IMR-90 (cell line): ENCODE measurements at regions not wholly inside any gene's neighbourhood (a gene's known extent, or its start where the extent isn't known, plus 50 kb on each side); places are given as distances from the start of the nearest gene placed in this dataset.
A peak's percentile ranks its signal among the peaks of the same experiment; 100 is the strongest.

Experiments used
- ATAC-seq: fragments of 200-7000 bp; cut with Tn5 transposase; 2 replicates; pipeline ENCODE4 v1.9.1; 2020; ENCODE audit warnings: low read depth, mild to moderate bottlenecking, moderate library complexity
- BruUV-seq: library from RNA; stranded (reverse); fragments of 400-500 nt; replicated peaks from 2 replicates; lab custom pipeline; 2021; lab: Mats Ljungman, UMichigan
- CTCF ChIA-PET: fragments of 300-600 bp; formaldehyde crosslinking; extraction: SDS; loops from one replicate; lab custom pipeline; 2021; ENCODE audit warnings: antibody characterized with exemption; lab: Yijun Ruan, JAX
- POLR2A ChIA-PET: fragments of 300-600 bp; sonication (Branson Sonifier 250); formaldehyde crosslinking; loops from one replicate; lab custom pipeline; 2022; ENCODE audit warnings: antibody characterized with exemption; ENCODE audit not compliant: unreplicated experiment; lab: Charles Lee
- DNase-seq: peaks from one replicate; pipeline ENCODE4 v3.0.0; 2013
- H2AFZ ChIP-seq: replicated peaks from 2 replicates; pipeline ENCODE3; 2013; ENCODE audit warnings: low read length, mild to moderate bottlenecking; ENCODE audit not compliant: poor library complexity
- H2AK5ac ChIP-seq: 2 replicates; pipeline ENCODE4 v1.6.1; 2013; ENCODE audit warnings: low read depth, low read length, inconsistent platforms
- H2AK9ac ChIP-seq: replicated peaks from 2 replicates; pipeline ENCODE3; 2013; ENCODE audit warnings: mild to moderate bottlenecking, low read depth, low read length, moderate library complexity; ENCODE audit not compliant: poor library complexity
- H2BK120ac ChIP-seq: 2 replicates; pipeline ENCODE4 v1.6.1; 2013; ENCODE audit warnings: low read depth, low read length, inconsistent platforms
- H2BK15ac ChIP-seq: 3 replicates; pipeline ENCODE4 v1.6.1; 2013; ENCODE audit warnings: low read depth, low read length, inconsistent platforms
- H2BK20ac ChIP-seq: 2 replicates; pipeline ENCODE4 v1.6.1; 2013; ENCODE audit warnings: low read depth, mild to moderate bottlenecking, inconsistent platforms, low read length, moderate library complexity
- H2BK5ac ChIP-seq: 2 replicates; pipeline ENCODE4 v1.6.1; 2013; ENCODE audit warnings: mild to moderate bottlenecking, low read depth, low read length, inconsistent platforms; ENCODE audit not compliant: poor library complexity, severe bottlenecking
- H3K14ac ChIP-seq: replicated peaks from 2 replicates; pipeline ENCODE4 v1.6.1; 2013; ENCODE audit warnings: low read depth, low read length, inconsistent platforms
- H3K18ac ChIP-seq: 2 replicates; pipeline ENCODE4 v1.6.1; 2013; ENCODE audit warnings: low read depth, low read length, control low read depth
- H3K23ac ChIP-seq: 2 replicates; pipeline ENCODE4 v1.6.1; 2013; ENCODE audit warnings: low read depth, low read length, inconsistent platforms
- H3K27ac ChIP-seq: 2 replicates; pipeline ENCODE4 v1.5.1; 2013; ENCODE audit warnings: mild to moderate bottlenecking, control low read depth, low read length; ENCODE audit not compliant: insufficient read depth
- H3K27me3 ChIP-seq: 2 replicates; pipeline ENCODE4 v1.6.1; 2013; ENCODE audit warnings: low read length; ENCODE audit not compliant: control insufficient read depth, insufficient read depth
- H3K36me3 ChIP-seq: 2 replicates; pipeline ENCODE4 v1.6.1; 2013; ENCODE audit warnings: low read length, mixed read lengths; ENCODE audit not compliant: control insufficient read depth, insufficient read depth
- H3K4ac ChIP-seq: 2 replicates; pipeline ENCODE4 v1.6.1; 2013; ENCODE audit warnings: low read depth, low read length, inconsistent platforms
- H3K4me1 ChIP-seq: 2 replicates; pipeline ENCODE4 v1.6.1; 2013; ENCODE audit warnings: low read length, mixed read lengths; ENCODE audit not compliant: control insufficient read depth, insufficient read depth
- H3K4me2 ChIP-seq: 2 replicates; pipeline ENCODE4 v1.6.1; 2013; ENCODE audit warnings: low read depth, mild to moderate bottlenecking, control low read depth, low read length, moderate library complexity
- H3K4me3 ChIP-seq: 2 replicates; pipeline ENCODE4 v1.5.1; 2013; ENCODE audit warnings: low read depth, mild to moderate bottlenecking, control low read depth, low read length, moderate library complexity; ENCODE audit not compliant: insufficient read depth
- H3K56ac ChIP-seq: 2 replicates; pipeline ENCODE4 v1.6.1; 2013; ENCODE audit warnings: low read length, inconsistent platforms; ENCODE audit not compliant: insufficient read depth; ENCODE audit errors: extremely low read depth
- H3K79me1 ChIP-seq, 2 experiments: 2 replicates each; pipeline ENCODE4 v1.6.1; 2013; ENCODE audit warnings: low read length in 2 of 2, inconsistent platforms in 1 of 2, low read depth in 1 of 2
- H3K9ac ChIP-seq: 2 replicates; pipeline ENCODE4 v1.6.1; 2013; ENCODE audit warnings: low read depth, low read length, control low read depth
- H3K9me1 ChIP-seq: 2 replicates; pipeline ENCODE4 v1.6.1; 2013; ENCODE audit warnings: low read length, inconsistent platforms; ENCODE audit not compliant: insufficient read depth
- H3K9me3 ChIP-seq: 2 replicates; pipeline ENCODE4 v1.6.1; 2013; ENCODE audit warnings: low read length; ENCODE audit not compliant: control insufficient read depth, insufficient read depth
- H4K20me1 ChIP-seq: 2 replicates; pipeline ENCODE4 v1.6.1; 2013; ENCODE audit warnings: low read length, inconsistent platforms; ENCODE audit not compliant: insufficient read depth
- H4K5ac ChIP-seq: 2 replicates; pipeline ENCODE4 v1.6.1; 2013; ENCODE audit warnings: mild to moderate bottlenecking, low read depth, low read length, control low read depth
- H4K8ac ChIP-seq, 2 experiments: 2 replicates each; pipeline ENCODE4 v1.6.1; 2013; ENCODE audit warnings: low read depth in 2 of 2, low read length in 2 of 2, control low read depth in 1 of 2, inconsistent platforms in 1 of 2
- H4K91ac ChIP-seq: 2 replicates; pipeline ENCODE4 v1.6.1; 2013; ENCODE audit warnings: low read depth, low read length, inconsistent platforms; ENCODE audit not compliant: insufficient read depth
- CEBPB ChIP-seq: IDR thresholded peaks from 2 replicates; pipeline ENCODE4 v1.6.1; 2012; ENCODE audit warnings: low read depth, low read length, improper control_type of control experiment
- MAFK ChIP-seq: IDR thresholded peaks from 2 replicates; pipeline ENCODE4 v1.6.1; 2012; ENCODE audit warnings: low read depth, low read length, improper control_type of control experiment
- POLR2A ChIP-seq: IDR thresholded peaks from 2 replicates; pipeline ENCODE4 v1.6.1; 2012; ENCODE audit warnings: mild to moderate bottlenecking, low read depth, low read length
- WGBS, 2 experiments: methylation state at CpG; one replicate each; pipeline versions ENCODE4 v1.1.5 to v1.1.7; 2013; ENCODE audit warnings: missing lambda C conversion rate in 2 of 2; ENCODE audit not compliant: insufficient read length in 1 of 2; ENCODE audit errors: extremely low coverage in 2 of 2; 5-methylcytosine and 5-hydroxymethylcytosine counted together
- dilution Hi-C: fragments of 300-500 bp; cut with HindIII; formaldehyde crosslinking; loops from one replicate; pipeline ENCODE4 v1.14.3; 2018; ENCODE audit warnings: low sequenced_read_pairs; ENCODE audit not compliant: unreplicated experiment
- in situ Hi-C: fragments of 300-500 bp; cut with MboI; formaldehyde crosslinking; loops from 3 replicates; pipeline ENCODE4 v1.14.3; 2019; ENCODE audit warnings: low sequenced_read_pairs, inconsistent platforms, mixed read lengths
- intact Hi-C: fragments of 100-400 bp; cut with micrococcal nuclease; formaldehyde crosslinking; loops from 2 replicates; pipeline ENCODE4 v1.10.0; 2022

GRCh38 chr9:16192403-16193017 is 639.7 kb downstream of the CCDC171 start:
- no peaks in the 10 kb centered on the region for H3K36me3 ChIP-seq
- H3K79me1 ChIP-seq = 0 out of 4 replicates have a peak, but pooled peaks cover 0 to 4% of the 10 kb centered on the region in 2 experiments
- POLR2A ChIA-PET = no interaction called here
- H2AFZ ChIP-seq = peak overlapping the region; percentile 89
- H2BK120ac ChIP-seq = peak overlapping the region; percentile 99
- peak overlapping the region; percentile 68 to 80 for H4K8ac ChIP-seq
- in situ Hi-C loops = loop anchor here (10.0 kb wide), 1 partner anchor 522 kb away; no protein-coding TSS in a partner anchor
- WGBS, 2 experiments = no CpG with 5 or more reads among the region's 6 CpGs
- peak overlapping the region; percentile 85 for H4K5ac ChIP-seq
- H3K18ac ChIP-seq = peak overlapping the region; percentile 92
- peak overlapping the region; percentile 93 for H3K23ac ChIP-seq
- H3K14ac ChIP-seq = peak overlapping the region; percentile 91
- peak overlapping the region; percentile 97; the same call in 2 of the 3 replicates for H2BK15ac ChIP-seq
- H3K27ac ChIP-seq = peak overlapping the region; percentile 92
- 0 out of 2 replicates have a peak, but pooled peaks have one; percentile 8 for ATAC-seq
- no peaks in the 10 kb centered on the region for H3K27me3 ChIP-seq
- peak overlapping the region; percentile 97 for H2AK5ac ChIP-seq
- CTCF ChIA-PET = interaction anchor here (1.0 kb wide), 1 partner anchor 634 kb away, joined by 3 read pairs; no protein-coding TSS in a partner anchor
- H4K20me1 ChIP-seq = peaks cover 3% of the 10 kb centered on the region; the same call in 1 of the 2 replicates
- BruUV-seq = no TSS peak
- peak overlapping the region; percentile 100 for H2BK20ac ChIP-seq
- H3K9ac ChIP-seq = peak overlapping the region; percentile 47
- TF ChIP-seq CEBPB (0 out of 2 replicates have a peak, but pooled peaks have one; percentile 8), MAFK (no peak), POLR2A (no peak)
- H3K56ac ChIP-seq = peak overlapping the region; percentile 94; the same call in 1 of the 2 replicates
- H3K4me1 ChIP-seq = peaks cover 34% of the 10 kb centered on the region
- DNase-seq = peak; percentile 65
- peak overlapping the region; percentile 98 for H4K91ac ChIP-seq
- H2AK9ac ChIP-seq = peak overlapping the region; percentile 96
- peaks cover 2% of the 10 kb centered on the region for H3K9me3 ChIP-seq
- peak overlapping the region; percentile 98 for H3K4ac ChIP-seq
- H3K9me1 ChIP-seq = peaks cover 25% of the 10 kb centered on the region
- intact Hi-C loops = loop anchor here (1.0 to 10.0 kb wide), 9 partner anchors 145 to 678 kb away; partner anchors contain the start of gene BNC2
- H2BK5ac ChIP-seq = peak overlapping the region; percentile 97
- dilution Hi-C loops = no loop called here
- peak overlapping the region; percentile 64 for H3K4me2 ChIP-seq
- H3K4me3 ChIP-seq = no peak overlapping the region
